Activated CD4-positive, alpha-beta memory T cell treated with anti-CD3 and anti-CD28 coated beads for 36 hours (primary cell): ENCODE measurements at regions not wholly inside any gene's neighbourhood (a gene's known extent, or its start where the extent isn't known, plus 50 kb on each side); places are given as distances from the start of the nearest gene placed in this dataset.
"Not testable (repeated sequence)": the region's sequence is repeated elsewhere in the genome, so short reads cannot be mapped to it uniquely, and the experiment has no call there.

ENCODE experiments used
- CTCF ChIA-PET: fragments of 350-600 bp; sonication (Branson Sonifier 250); formaldehyde crosslinking; loops from one replicate; lab custom pipeline; 2021; ENCODE audit warnings: antibody characterized with exemption, inconsistent platforms; lab: Charles Lee
- POLR2A ChIA-PET: fragments of 350-600 bp; sonication (Branson Sonifier 250); formaldehyde crosslinking; loops from one replicate; lab custom pipeline; 2021; ENCODE audit warnings: antibody characterized with exemption; lab: Charles Lee
- DNase-seq: peaks from one replicate; pipeline ENCODE4 v3.0.0-alpha.2; 2020
- H3K27ac Mint-ChIP-seq: one replicate; pipeline ENCODE4 v1.8.0; 2021; ENCODE audit warnings: mixed read lengths
- H3K27me3 Mint-ChIP-seq: one replicate; pipeline ENCODE4 v1.8.0; 2021; ENCODE audit warnings: mixed read lengths
- H3K36me3 Mint-ChIP-seq: one replicate; pipeline ENCODE4 v1.8.0; 2021; ENCODE audit warnings: mixed read lengths
- H3K4me1 Mint-ChIP-seq: one replicate; pipeline ENCODE4 v1.8.0; 2021; ENCODE audit warnings: low read depth, mixed read lengths
- H3K4me3 Mint-ChIP-seq: one replicate; pipeline ENCODE4 v1.8.0; 2021; ENCODE audit warnings: mild to moderate bottlenecking, mixed read lengths
- H3K9me3 Mint-ChIP-seq: one replicate; pipeline ENCODE4 v1.8.0; 2021; ENCODE audit warnings: mixed read lengths
- intact Hi-C: fragments of 100-400 bp; cut with micrococcal nuclease; formaldehyde crosslinking; loops from one replicate; pipeline ENCODE4 v1.15.1; 2023

- H3K27me3 Mint-ChIP-seq, POLR2A ChIA-PET, CTCF ChIA-PET, H3K4me1 Mint-ChIP-seq, H3K4me3 Mint-ChIP-seq, intact Hi-C loops, H3K36me3 Mint-ChIP-seq, DNase-seq, H3K27ac Mint-ChIP-seq: not testable (repeated sequence)
- H3K9me3 Mint-ChIP-seq: peaks cover 17% of the 10 kb centered on the region
Observed at GRCh38 chr17:61539728-61540127, 51.3 kb downstream of the NACA2 start.

- ChIA-PET POLR2A (no interaction called here), CTCF (no interaction called here)
- peaks cover 17% of the 10 kb centered on the region for H3K9me3 Mint-ChIP-seq
- H3K27ac Mint-ChIP-seq: no peak overlapping the region
- peaks cover 7% of the 10 kb centered on the region for H3K27me3 Mint-ChIP-seq
- H3K4me1 Mint-ChIP-seq: peaks cover 5% of the 10 kb centered on the region
- DNase-seq: no peak
- H3K4me3 Mint-ChIP-seq: no peak overlapping the region
- intact Hi-C loops: no loop called here
- no peaks in the 10 kb centered on the region for H3K36me3 Mint-ChIP-seq
Observed at GRCh38 chr17:61538480-61538879, 52.5 kb downstream of the NACA2 start.

GRCh38 chr17:61537264-61537771 is 53.7 kb downstream of the NACA2 start:
- H3K4me1 Mint-ChIP-seq: peaks cover 5% of the 10 kb centered on the region
- no peaks in the 10 kb centered on the region for H3K36me3 Mint-ChIP-seq
- intact Hi-C loops: no loop called here
- H3K27ac Mint-ChIP-seq: no peak overlapping the region
- peaks cover 17% of the 10 kb centered on the region for H3K9me3 Mint-ChIP-seq
- H3K4me3 Mint-ChIP-seq: no peak overlapping the region
- CTCF ChIA-PET: interaction anchor here (0.9 kb wide), 2 partner anchors 9 to 159 kb away, joined by 3 read pairs; no protein-coding TSS in a partner anchor
- POLR2A ChIA-PET: no interaction called here
- H3K27me3 Mint-ChIP-seq: peaks cover 7% of the 10 kb centered on the region
- no peak for DNase-seq

- no peaks in the 10 kb centered on the region for H3K36me3 Mint-ChIP-seq
- intact Hi-C loops: no loop called here
- H3K4me3 Mint-ChIP-seq: no peak overlapping the region
- no peak for DNase-seq
- CTCF ChIA-PET: interaction anchor here (0.9 kb wide), 2 partner anchors 10 to 160 kb away, joined by 3 read pairs; no protein-coding TSS in a partner anchor
- H3K9me3 Mint-ChIP-seq: peaks cover 17% of the 10 kb centered on the region
- peaks cover 5% of the 10 kb centered on the region for H3K4me1 Mint-ChIP-seq
- POLR2A ChIA-PET: no interaction called here
- H3K27me3 Mint-ChIP-seq: peaks cover 7% of the 10 kb centered on the region
- no peak overlapping the region for H3K27ac Mint-ChIP-seq
Observed at GRCh38 chr17:61536422-61536955, 54.5 kb downstream of the NACA2 start.
